B cell (primary cell): ENCODE measurements at regions not wholly inside any gene's neighbourhood (a gene's known extent, or its start where the extent isn't known, plus 50 kb on each side); places are given as distances from the start of the nearest gene placed in this dataset.

Experiments used
- ATAC-seq: fragments of 200-7000 bp; cut with Tn5 transposase; one replicate; pipeline ENCODE4 v1.10.0; 2021; ENCODE audit warnings: low read depth, mild to moderate bottlenecking, moderate number of reproducible peaks, moderate library complexity
- CTCF ChIA-PET: fragments of 350-600 bp; sonication (Branson Sonifier 250); formaldehyde crosslinking; loops from one replicate; lab custom pipeline; 2021; ENCODE audit warnings: antibody characterized with exemption, inconsistent platforms; lab: Charles Lee
- POLR2A ChIA-PET: fragments of 350-600 bp; sonication (Branson Sonifier 250); formaldehyde crosslinking; loops from one replicate; lab custom pipeline; 2021; ENCODE audit warnings: antibody characterized with exemption; lab: Charles Lee
- DNase-seq: peaks from one replicate; pipeline ENCODE4 v3.0.0; 2013
- H2AFZ ChIP-seq: 2 replicates; pipeline ENCODE4 v1.6.1; 2012; ENCODE audit warnings: mild to moderate bottlenecking, low read depth, low read length; ENCODE audit not compliant: insufficient read depth, poor library complexity, severe bottlenecking
- H3K27ac ChIP-seq, 2 donors: 1 replicate in 1 of 2; 2 replicates in 1 of 2; pipeline ENCODE4 v1.5.1; 2012 to 2013; ENCODE audit warnings: low read length in 2 of 2, mild to moderate bottlenecking in 2 of 2, moderate library complexity in 1 of 2
- H3K27me3 ChIP-seq, 4 experiments: fragments of 200-600 bp in 1 of 4; sonication (generic) in 1 of 4; replicated peaks in 1 of 4; 1 replicate in 2 of 4; 2 replicates in 2 of 4; pipeline versions ENCODE4 v1.6.1 to v1.7.0; 2013 to 2016; ENCODE audit warnings: low read length in 3 of 4, mild to moderate bottlenecking in 2 of 4, mixed read lengths in 1 of 4, moderate library complexity in 1 of 4; ENCODE audit not compliant: insufficient read depth in 4 of 4, control insufficient read depth in 3 of 4; ENCODE audit errors: control extremely low read depth in 1 of 4
- H3K36me3 ChIP-seq, 2 experiments: replicated peaks in 1 of 2; 1 replicate in 1 of 2; 2 replicates in 1 of 2; pipeline versions ENCODE4 v1.6.1 to v1.7.1; 2013; ENCODE audit warnings: low read length in 1 of 2; ENCODE audit not compliant: insufficient read depth in 2 of 2, control insufficient read depth in 1 of 2; ENCODE audit errors: control extremely low read depth in 1 of 2, extremely low read depth in 1 of 2
- H3K4me1 ChIP-seq, 2 donors: fragments of 200-600 bp in 1 of 2; sonication (generic) in 1 of 2; 1 replicate in 1 of 2; 2 replicates in 1 of 2; pipeline versions ENCODE4 v1.5.1 to v1.6.1; 2013 to 2017; ENCODE audit warnings: low read length in 2 of 2; ENCODE audit not compliant: control insufficient read depth in 2 of 2, insufficient read depth in 2 of 2
- H3K4me2 ChIP-seq: replicated peaks from 2 replicates; pipeline ENCODE3; 2012; ENCODE audit warnings: mild to moderate bottlenecking, low read depth, low read length; ENCODE audit not compliant: poor library complexity, severe bottlenecking
- H3K4me3 ChIP-seq, 5 experiments: fragments of 200-600 bp in 1 of 5; sonication (generic) in 1 of 5; 1 replicate in 3 of 5; 2 replicates in 2 of 5; pipeline versions ENCODE4 v1.5.1 to v1.7.0; 2011 to 2016; ENCODE audit warnings: low read length in 4 of 5, mild to moderate bottlenecking in 4 of 5, low read depth in 2 of 5, control low read depth in 1 of 5, moderate library complexity in 1 of 5; ENCODE audit not compliant: insufficient read depth in 1 of 5; ENCODE audit errors: control extremely low read depth in 1 of 5, extremely low read depth in 1 of 5
- H3K79me2 ChIP-seq: fragments of 200-600 bp; sonication (generic); one replicate; pipeline ENCODE4 v1.6.0; 2016; ENCODE audit warnings: low read length; ENCODE audit not compliant: control insufficient read depth, insufficient read depth
- H3K9ac ChIP-seq: fragments of 200-600 bp; sonication (generic); 2 replicates; pipeline ENCODE4 v1.6.1; 2017; ENCODE audit warnings: mild to moderate bottlenecking, low read length, moderate library complexity
- H3K9me3 ChIP-seq, 3 donors: one replicate each; pipeline versions ENCODE4 v1.6.1 to v1.7.1; 2013; ENCODE audit warnings: low read length in 2 of 3; ENCODE audit not compliant: control insufficient read depth in 2 of 3, insufficient read depth in 1 of 3; ENCODE audit errors: control extremely low read depth in 1 of 3
- H4K20me1 ChIP-seq: 2 replicates; pipeline ENCODE4 v1.6.0; 2012; ENCODE audit warnings: mild to moderate bottlenecking, low read length; ENCODE audit not compliant: insufficient read depth, control insufficient read depth, poor library complexity, severe bottlenecking
- H3K27ac Mint-ChIP-seq: one replicate; pipeline ENCODE4 v1.8.0; 2021; ENCODE audit warnings: mixed read lengths
- H3K27me3 Mint-ChIP-seq: one replicate; pipeline ENCODE4 v1.8.0; 2021; ENCODE audit warnings: mixed read lengths
- H3K4me1 Mint-ChIP-seq: one replicate; pipeline ENCODE4 v1.8.0; 2021; ENCODE audit warnings: mixed read lengths
- H3K4me3 Mint-ChIP-seq: one replicate; pipeline ENCODE4 v1.8.0; 2021; ENCODE audit warnings: mixed read lengths
- H3K9me3 Mint-ChIP-seq: one replicate; pipeline ENCODE4 v1.8.0; 2022; ENCODE audit warnings: mixed read lengths; ENCODE audit not compliant: insufficient read depth
- EZH2 ChIP-seq: IDR thresholded peaks from 2 replicates; pipeline ENCODE4 v1.6.1; 2012; ENCODE audit warnings: borderline replicate concordance, low read depth, mild to moderate bottlenecking, moderate library complexity, low read length; ENCODE audit not compliant: insufficient read depth, poor library complexity, severe bottlenecking
- WGBS: methylation state at CpG from one replicate; pipeline ENCODE4 v1.1.5; 2013; ENCODE audit warnings: missing lambda C conversion rate; ENCODE audit not compliant: insufficient coverage; 5-methylcytosine and 5-hydroxymethylcytosine counted together
- intact Hi-C: fragments of 100-400 bp; cut with micrococcal nuclease; formaldehyde crosslinking; loops from one replicate; pipeline ENCODE4 v1.10.0; 2022
- TF ChIP-seq, protein P1 (sequence below): fragments of 200-600 bp; IDR thresholded peaks from one replicate; pipeline ENCODE4 v1.8.0; 2022; ENCODE audit warnings: antibody characterized with exemption, mild to moderate bottlenecking

DNA sequence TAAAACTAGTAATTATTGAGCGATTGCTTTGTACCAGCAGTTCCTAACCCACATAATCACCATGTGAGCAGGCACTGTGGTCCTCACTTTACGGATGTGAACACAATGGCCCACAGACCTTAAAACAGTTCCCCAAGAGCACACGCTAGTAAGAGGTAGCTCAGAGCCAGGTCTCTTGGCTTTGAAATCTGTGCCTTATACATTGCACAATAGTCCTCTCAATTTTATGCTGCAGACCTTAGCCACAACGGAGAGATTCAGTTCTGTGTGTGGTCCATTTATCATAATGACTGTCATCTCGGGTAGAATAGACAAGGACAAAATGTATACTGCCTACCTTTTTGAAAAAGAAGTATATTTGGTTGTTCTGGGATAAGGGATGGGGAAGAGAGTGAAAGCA lies 289.0 kb upstream of the ANKRD55 start:
- H3K4me2 ChIP-seq: no peak overlapping the region
- peaks cover 0 to 5% of the 10 kb centered on the region in 2 donors for H3K4me1 ChIP-seq
- H3K27me3 ChIP-seq: no peaks in the 10 kb centered on the region
- no peak overlapping the region for H3K27ac Mint-ChIP-seq
- TF ChIP-seq EZH2: no peak
- TF ChIP-seq, protein P1, sequence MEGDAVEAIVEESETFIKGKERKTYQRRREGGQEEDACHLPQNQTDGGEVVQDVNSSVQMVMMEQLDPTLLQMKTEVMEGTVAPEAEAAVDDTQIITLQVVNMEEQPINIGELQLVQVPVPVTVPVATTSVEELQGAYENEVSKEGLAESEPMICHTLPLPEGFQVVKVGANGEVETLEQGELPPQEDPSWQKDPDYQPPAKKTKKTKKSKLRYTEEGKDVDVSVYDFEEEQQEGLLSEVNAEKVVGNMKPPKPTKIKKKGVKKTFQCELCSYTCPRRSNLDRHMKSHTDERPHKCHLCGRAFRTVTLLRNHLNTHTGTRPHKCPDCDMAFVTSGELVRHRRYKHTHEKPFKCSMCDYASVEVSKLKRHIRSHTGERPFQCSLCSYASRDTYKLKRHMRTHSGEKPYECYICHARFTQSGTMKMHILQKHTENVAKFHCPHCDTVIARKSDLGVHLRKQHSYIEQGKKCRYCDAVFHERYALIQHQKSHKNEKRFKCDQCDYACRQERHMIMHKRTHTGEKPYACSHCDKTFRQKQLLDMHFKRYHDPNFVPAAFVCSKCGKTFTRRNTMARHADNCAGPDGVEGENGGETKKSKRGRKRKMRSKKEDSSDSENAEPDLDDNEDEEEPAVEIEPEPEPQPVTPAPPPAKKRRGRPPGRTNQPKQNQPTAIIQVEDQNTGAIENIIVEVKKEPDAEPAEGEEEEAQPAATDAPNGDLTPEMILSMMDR: no peak
- CTCF ChIA-PET: interaction anchor here (1.6 kb wide), 1 partner anchor 67 kb away, joined by 6 read pairs; no protein-coding TSS in a partner anchor
- no peaks in the 10 kb centered on the region for H3K36me3 ChIP-seq
- POLR2A ChIA-PET: interaction anchor here (1.5 kb wide), 1 partner anchor 11 kb away, joined by 5 read pairs; no protein-coding TSS in a partner anchor
- no peaks in the 10 kb centered on the region for H3K9me3 ChIP-seq
- no peaks in the 10 kb centered on the region for H3K79me2 ChIP-seq
- H2AFZ ChIP-seq: no peak overlapping the region
- H3K27me3 Mint-ChIP-seq: peaks cover 4% of the 10 kb centered on the region
- DNase-seq (no peak), ATAC-seq (no peak)
- H3K4me1 Mint-ChIP-seq: peaks cover 5% of the 10 kb centered on the region
- 79% methylated on average over 2 of the region's 5 CpGs for WGBS
- H3K4me3 ChIP-seq: no peak overlapping the region
- no peaks in the 10 kb centered on the region for H3K9me3 Mint-ChIP-seq
- no peak overlapping the region for H3K4me3 Mint-ChIP-seq
- intact Hi-C loops: no loop called here
- no peaks in the 10 kb centered on the region for H4K20me1 ChIP-seq
- H3K9ac ChIP-seq: no peak overlapping the region
- H3K27ac ChIP-seq: no peak overlapping the region

DNA sequence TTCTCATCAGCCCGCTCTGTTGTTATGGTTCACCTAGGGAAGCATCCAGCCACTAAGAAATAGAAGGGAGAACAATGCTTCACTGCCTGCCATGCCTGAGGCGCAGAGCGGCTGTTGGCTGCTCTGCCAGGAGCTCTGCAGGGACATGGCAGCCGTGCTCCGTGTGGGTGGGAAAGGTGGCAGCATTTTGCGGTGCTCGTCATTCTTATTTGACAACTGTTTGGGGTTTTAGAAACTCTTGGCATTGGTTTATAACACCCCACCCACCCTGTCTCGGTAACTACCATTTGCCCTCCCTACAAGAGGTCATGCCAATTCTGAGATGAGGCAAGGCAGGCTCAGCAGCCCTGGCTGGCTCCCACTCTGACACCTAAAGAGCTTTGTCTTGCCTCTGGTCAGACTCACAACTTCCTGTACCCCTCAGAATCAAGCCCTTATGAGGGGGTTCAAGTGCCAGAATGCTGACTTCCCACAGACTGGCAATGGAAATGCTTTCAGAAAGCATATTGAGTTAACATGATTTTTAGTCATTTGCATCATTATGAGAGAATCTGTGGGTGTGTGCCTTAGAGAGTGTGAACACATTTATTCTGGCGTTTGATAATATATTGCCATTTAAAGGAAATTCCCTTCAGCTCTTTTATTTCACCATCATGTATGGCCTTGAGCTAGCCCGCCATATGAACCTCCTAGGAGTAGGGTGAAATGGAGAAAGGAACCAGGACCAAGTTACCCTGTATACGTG lies 288.0 kb upstream of the ANKRD55 start:
- peaks cover 4% of the 10 kb centered on the region for H3K27me3 Mint-ChIP-seq
- no peak overlapping the region for H3K4me3 Mint-ChIP-seq
- TF ChIP-seq, protein P1: no peak
- TF ChIP-seq EZH2: no peak
- intact Hi-C loops: no loop called here
- WGBS: 98% methylated on average over 7 of the region's 11 CpGs
- H3K9me3 Mint-ChIP-seq: no peaks in the 10 kb centered on the region
- H3K9ac ChIP-seq: no peak overlapping the region
- ATAC-seq (no peak), DNase-seq (no peak)
- ChIA-PET POLR2A (interaction anchor here (1.5 kb wide), 1 partner anchor 12 kb away, joined by 5 read pairs; no protein-coding TSS in a partner anchor), CTCF (interaction anchor here (1.6 kb wide), 1 partner anchor 68 kb away, joined by 6 read pairs; no protein-coding TSS in a partner anchor)
- peaks cover 5 to 9% of the 10 kb centered on the region in 2 donors for H3K4me1 ChIP-seq
- no peak overlapping the region for H3K4me2 ChIP-seq
- no peak overlapping the region for H3K27ac ChIP-seq
- H3K27me3 ChIP-seq: no peaks in the 10 kb centered on the region
- H3K4me1 Mint-ChIP-seq: peaks cover 9% of the 10 kb centered on the region
- no peak overlapping the region for H3K4me3 ChIP-seq
- H3K36me3 ChIP-seq: no peaks in the 10 kb centered on the region
- H3K79me2 ChIP-seq: no peaks in the 10 kb centered on the region
- H2AFZ ChIP-seq: no peak overlapping the region
- H4K20me1 ChIP-seq: no peaks in the 10 kb centered on the region
- H3K27ac Mint-ChIP-seq: no peak overlapping the region
- H3K9me3 ChIP-seq: no peaks in the 10 kb centered on the region
